HG03095 (cell line): ENCODE measurements at regions not wholly inside any gene's neighbourhood (a gene's known extent, or its start where the extent isn't known, plus 50 kb on each side); places are given as distances from the start of the nearest gene placed in this dataset.
"Not testable (repeated sequence)": the region's sequence is repeated elsewhere in the genome, so short reads cannot be mapped to it uniquely, and the experiment has no call there.

ENCODE experiments used
- ATAC-seq: cut with Tn5 transposase; IDR thresholded peaks from one replicate; pipeline ENCODE4 v1.9.1; 2021; ENCODE audit warnings: moderate library complexity; ENCODE audit not compliant: unreplicated experiment

DNA sequence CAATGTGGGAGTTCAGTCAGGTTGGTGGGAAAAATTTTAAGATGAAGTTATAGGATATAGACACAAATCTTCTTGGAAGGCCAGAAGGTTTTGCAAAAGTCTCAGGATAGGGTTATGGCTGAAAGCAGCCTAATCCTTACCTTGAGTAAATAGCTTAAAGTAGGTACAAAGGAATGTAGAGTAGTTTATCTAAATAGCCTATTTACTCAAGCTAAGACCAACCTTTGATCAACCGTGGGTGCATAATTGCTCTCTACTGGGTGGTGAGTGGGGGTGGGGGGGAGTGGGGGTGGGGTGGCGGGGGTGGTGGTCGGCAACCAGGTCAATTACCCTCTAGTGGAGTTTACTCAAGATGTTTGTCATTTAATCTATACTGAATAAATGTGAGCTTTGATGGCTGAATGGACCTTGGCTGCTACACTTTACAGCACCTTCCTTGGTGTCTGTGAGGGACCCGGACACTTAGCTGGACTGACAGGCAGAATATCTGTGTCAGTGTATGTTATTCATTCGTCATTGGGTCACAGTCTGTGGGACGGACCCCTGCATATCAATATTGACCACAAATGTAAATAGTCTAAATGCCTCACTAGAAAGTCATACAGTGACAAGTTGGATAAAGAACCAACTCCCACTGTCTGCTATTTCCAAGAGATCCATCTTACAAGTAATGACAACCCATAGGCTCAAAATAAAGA lies 545.7 kb upstream of the PABPC4L start:
- no peak for ATAC-seq

DNA sequence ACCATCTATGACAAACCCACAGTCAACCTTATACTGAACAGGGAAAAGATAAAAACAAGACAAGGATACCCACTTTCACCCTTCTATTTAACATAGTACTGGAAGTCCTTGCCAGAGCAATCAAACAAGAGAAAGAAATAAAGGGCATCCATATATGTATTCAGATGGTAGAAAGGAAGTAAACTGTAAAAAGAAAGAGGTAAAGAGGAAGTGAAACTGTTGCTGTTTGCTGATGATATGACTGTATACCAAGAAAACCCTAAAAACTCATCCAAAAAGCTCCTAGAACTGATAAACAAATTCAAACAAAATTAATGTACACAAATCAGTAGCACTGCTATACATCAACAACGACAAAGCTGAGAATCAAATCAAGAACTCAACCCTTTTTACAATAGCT lies 538.7 kb upstream of the PABPC4L start:
- ATAC-seq: no peak

DNA sequence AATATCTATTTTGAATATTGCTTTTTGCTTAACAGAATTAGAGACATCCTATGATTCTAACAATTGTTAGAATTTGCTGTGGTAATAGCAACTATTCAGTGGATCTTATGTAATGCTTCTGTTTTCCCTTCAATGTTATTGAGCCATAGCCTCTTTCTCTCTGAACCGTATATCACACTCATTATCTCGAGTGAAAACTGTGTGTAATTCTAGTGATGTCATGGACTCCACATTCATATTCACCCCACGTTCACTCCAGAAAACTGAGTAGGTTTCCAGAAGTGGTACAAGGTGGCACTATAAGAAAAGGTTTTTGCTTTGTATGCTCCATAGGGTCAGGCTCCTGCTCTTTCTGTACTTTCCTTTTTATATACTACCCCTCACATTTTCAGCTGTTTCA lies 534.3 kb upstream of the PABPC4L start:
- no peak for ATAC-seq

DNA sequence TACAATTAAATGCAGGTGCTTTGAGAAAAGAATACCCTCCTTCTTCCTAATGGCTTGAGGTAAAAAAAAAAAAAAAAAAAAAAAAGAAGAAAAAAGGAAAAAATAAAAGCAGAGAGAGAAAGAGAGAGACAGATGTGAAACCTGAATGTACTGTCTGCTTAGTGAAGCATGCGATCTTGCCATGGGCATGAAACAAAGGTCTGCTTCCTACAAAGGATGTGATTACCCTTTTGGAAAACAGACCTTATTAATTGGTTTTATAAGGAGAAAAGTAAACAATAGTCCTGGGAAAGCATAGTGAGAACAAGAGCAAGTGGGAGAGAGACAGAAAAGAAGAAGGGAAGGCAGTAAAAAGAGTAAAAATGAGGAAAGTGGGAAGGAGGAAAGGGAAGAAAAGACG lies 526.1 kb upstream of the PABPC4L start:
- ATAC-seq: no peak

DNA sequence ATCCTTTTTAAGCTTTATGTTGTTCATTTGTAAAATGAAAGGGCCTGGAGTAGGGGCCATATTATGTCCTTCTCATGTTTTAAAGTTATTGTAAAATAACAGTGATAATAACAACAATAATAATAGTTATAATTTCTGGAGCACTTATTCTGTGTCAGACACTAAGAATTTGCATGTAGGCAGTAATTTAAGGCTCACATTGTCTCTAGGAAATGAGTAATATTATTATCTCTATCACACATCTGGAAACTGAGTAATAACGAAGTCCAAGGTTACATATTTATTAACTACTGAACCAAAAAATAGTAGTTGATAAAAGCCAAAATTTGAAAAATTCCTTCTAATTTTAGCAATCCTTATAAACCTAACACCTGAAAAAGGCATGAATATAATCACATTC lies 520.7 kb upstream of the PABPC4L start:
- no peak for ATAC-seq

DNA sequence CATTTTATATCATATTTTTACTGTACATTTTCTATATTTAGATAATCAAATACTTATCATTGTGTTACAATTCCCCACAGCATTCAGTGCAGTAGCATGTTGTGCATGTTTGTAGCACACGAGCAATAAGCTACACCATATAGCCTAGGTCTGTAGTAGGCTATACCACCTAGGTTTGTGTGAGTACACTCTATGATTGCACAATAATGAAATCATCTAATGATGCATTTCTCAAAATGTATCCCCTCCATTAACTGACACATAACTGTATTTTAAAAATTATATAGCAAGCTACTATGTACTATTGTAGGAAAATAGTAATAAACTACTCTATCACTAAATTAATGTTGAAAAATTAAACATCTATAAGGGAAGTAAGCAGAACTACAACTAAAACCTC lies 518.4 kb upstream of the PABPC4L start:
- no peak for ATAC-seq

DNA sequence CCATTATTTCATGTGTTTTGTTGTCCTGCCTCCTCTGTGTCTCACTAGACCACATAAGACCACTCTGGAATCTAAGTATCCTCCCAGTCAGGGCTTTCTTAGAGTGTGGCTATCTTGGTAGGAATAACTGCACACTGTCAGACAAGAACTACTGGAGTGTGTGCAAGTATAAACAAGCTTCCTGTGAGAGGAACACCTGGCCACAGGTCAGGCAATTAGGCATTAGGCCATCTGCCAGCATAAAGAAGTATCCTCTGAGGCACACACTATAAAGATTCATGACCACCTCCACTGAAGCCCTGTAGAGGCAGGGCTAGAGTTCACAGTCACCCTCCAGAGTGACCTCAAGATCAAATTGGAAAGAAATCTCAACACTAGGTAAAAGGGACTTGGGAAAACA lies 507.0 kb upstream of the PABPC4L start:
- ATAC-seq: no peak

DNA sequence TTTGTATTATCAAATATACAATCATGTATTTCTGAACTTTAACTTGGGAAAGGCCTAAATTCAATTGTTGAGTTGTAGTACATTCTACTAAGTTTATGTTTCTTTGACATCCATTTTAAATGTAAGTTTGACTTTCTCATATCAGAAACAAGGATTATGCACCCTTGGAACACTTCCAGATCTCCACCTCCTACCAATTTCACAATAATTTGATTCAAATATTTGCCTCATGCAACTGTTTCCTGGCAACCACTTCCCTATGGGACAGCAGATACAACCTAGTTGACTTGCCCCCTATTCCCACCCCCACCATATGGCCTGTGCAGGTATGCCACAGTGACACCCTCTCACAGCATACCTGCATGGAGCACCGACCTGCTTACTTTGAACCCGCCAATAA lies 506.4 kb upstream of the PABPC4L start:
- ATAC-seq: no peak

DNA sequence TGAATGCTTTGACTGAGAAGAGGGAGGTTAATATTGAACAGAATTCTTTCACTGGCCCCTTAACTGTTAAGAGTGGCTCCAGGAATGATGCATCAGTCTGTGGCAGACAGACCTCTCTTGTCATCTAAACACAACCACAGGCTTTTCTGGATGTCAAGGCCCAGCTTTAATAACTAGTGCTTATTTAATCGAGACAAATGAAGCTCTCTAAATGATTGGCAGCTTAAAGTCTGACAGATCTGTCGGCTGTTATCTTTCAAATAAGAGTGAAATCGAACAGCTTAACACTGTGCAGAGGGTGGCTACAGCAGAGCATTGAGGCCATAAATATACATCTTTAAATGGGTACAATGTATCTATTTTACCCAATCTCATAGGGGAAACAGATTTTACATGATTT lies 500.8 kb upstream of the PABPC4L start:
- ATAC-seq: no peak

DNA sequence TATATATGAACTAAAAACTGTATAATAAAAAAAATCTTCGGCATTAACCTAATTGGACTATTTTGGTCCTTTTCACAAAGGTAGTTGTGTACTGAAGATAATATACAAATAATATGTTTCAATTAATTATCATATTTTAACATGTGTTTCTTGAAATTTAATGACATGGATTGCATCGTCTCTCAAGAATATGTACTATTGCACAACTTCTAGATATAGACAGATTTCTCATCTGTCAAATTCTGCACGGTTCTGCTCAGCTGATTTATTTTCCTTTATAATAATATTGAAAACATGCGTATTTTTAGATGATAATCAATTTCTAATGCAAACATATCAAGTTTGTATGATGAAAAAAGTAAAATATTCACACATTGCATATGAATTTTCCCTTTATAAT lies 498.7 kb upstream of the PABPC4L start:
- ATAC-seq: no peak

DNA sequence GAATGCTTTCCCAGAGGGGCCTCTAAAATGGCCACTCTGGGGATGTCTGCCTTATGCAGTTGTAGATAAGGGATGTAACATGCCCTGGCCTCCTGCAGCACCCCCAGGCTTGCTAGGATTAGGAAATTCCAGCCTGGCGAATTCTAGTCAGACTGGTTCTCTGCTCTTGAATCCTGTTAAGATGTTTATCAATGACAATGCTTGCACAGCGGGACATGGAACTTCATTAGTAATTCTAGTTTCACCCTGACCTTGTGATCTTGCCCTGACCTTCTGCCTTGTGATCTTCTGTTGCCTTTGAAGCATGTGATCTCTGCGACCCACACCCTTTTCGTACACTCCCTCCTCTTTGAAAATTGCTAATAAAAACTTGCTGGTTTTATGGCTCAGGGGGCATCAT lies 497.2 kb upstream of the PABPC4L start:
- ATAC-seq: not testable (repeated sequence)

DNA sequence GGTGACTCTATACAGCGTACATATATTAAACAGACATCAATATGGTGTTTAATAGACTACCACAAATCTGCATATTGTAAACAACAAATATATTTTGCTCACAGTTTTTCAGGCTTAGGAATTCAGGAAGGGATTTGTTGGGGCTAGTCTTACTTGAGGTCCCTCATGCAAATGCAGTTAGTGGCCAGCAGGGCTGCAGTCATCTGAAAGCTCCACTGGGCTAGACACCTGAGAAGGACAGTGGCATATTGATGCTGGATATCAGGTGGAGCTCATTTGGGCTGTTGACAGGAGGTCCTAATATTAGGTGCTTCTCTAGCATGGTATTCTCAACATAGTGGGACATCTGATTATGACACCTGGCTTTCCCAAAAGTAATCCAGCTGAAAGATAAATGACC lies 493.8 kb upstream of the PABPC4L start:
- ATAC-seq: no peak

DNA sequence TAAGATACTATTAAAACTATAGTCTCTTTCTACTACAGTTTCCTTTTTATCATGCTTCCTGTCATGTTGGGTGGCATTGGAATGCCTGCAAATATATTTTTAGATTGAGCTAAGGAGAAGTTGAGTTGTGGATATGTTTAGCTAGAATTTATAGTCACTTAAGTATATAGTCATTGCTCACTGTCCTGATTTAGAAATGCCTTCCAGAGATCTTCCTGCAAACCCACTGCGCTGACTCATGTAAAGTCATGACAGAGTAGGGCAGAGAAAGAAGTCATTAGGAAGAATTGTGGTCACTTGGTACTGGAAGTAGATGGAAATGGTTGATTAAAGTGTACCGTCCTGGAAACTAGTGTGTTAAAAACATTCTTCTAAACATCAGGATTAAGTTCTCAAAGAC lies 490.3 kb upstream of the PABPC4L start:
- ATAC-seq: no peak

DNA sequence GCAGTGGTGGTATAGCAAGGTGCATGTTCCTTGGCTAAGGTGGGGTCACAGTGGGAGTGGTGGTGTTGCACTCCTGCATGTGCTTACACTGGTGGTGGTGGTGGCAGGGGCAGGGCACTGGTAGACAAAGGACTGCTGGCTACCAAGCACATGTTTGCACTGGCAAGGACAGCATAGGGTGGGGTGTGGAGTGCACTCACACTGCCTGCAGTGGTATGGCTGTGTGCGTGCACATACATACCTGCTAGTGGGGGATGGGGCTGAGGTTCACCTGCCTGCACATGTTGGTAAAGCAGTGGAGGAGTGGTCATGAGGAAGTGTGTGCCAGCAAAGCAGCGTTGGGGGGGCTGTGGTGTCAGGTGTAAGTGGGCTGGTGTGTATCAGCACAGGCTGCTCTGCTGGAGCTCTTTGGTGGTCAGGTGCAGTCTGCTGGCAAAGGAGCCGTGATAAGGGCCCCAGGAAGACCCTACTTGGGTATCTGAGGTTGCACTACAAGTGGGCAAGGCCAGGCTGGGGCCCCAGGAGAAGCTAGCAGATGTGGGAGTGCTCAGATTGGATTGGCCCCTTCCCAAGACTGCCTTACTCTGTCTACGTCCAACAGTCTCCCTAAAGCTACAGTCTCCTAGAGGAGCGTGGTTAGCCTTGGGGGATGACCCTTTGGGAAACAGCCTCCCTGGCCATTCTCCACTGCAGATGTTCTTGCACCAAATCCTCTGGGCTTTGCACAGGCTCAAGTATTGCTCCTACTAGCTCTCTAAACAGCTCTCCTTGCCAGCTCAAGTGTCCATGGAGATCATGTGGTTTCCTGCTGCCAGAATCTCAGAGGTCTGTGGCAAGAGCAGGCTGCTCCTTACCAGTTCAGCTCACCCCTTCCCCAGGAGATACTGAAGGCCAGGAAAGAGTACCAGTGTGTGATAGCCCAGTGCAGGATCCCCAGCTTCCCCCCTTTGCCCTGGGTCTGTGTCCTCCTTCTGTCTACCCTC lies 486.3 kb upstream of the PABPC4L start:
- ATAC-seq: no peak

DNA sequence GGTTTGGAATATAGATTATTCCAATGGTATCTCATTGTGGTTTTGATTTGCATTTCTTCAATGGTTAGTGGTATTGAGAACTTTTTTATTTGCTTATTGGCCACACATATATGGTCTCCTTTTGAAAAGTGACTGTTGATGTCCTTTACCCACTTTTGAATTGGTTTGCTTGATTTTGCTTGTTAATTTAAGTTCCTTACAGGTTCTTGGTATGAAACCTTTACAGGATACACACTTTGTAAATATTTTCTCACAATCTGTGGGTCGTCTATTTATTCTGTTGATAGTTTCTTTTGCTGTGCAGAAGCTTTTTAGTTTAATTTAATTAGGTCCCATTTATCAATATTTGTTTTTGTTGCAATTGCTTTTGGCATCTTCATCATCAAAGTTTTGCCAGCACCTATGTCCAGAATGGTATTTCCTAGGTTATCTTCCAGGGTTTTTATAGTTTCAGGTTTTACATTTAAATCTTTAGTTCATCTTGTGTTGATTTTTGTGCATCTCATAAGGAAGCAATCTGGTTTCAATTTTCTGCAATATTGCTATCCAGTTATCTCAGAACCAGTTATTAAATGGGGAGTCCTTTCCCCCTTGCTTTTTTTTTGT lies 475.7 kb upstream of the PABPC4L start:
- ATAC-seq: no peak

DNA sequence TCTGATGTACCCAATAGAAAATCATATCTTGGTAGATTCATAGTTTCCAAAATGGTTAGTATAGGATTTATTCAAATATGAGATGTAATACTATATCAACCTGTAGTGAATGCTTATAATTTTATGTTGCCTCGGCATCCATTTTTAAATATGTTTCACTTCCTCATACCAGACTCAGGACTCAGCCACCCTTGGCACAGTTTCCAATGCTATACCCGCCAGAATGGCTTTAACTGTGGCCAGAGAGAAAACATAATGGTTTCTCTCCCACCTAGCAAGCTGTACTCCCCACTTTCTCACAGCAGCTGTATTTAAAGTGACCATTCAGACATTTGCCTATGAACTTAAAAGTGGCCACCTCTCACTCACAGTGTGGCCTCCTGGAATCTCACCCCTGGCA lies 466.6 kb upstream of the PABPC4L start:
- ATAC-seq: no peak

DNA sequence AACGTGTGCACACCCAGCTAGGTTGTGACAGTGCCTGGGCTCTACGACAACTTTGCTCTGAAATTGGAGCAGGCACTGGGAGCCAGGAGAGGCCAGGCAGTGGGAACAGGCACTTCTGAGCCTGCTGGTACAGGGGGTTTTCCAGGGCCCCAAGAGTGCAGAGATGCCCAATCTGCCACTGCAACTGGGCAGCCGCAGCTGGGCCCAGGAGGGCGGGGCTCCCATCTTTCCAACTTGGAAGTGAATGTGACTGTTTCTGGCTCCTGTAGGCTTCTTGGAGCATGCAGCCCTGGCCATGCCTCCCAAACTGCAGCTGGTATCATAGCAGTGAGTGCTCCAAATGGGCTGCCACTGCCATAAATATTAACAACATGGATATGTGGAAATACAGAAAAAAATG lies 465.1 kb upstream of the PABPC4L start:
- no peak for ATAC-seq

DNA sequence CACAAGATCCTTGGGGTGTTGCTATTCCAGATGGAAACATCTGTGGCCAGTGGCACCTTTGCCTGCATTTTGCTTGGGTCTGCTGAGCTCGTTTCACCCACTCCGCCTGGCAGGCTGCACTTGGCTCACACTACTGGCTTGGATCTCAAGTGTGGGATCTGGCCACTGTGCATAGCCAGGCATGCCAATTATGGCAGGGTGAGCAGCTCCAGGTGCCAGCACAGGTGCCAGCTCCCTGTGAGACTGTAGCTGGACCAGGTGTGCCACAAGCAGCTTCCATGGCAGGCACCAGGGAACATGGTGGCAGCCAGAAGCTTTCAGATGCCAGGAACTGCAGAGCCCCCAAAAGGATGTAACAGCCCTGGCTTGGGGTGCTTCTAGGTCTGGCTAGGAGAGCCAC lies 463.8 kb upstream of the PABPC4L start:
- no peak for ATAC-seq

DNA sequence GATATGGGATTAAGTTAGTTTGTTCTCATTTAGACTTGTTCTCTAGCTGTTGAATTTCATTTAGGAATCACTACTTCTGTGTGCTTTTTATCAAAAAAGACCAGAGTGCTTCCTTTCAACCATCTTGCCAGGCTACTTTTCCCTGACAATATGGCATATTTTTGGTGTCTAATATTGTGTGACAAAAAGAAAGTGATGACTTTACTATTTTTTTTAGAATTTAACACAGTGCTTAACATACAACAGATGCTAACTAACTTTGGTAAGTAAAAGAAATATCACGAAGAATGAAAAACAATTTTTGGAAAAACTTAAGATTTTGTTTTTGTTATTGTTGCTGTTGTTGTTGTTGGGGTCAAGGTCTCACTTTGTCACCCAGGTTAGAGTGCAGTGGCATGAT lies 462.2 kb upstream of the PABPC4L start:
- ATAC-seq: no peak

DNA sequence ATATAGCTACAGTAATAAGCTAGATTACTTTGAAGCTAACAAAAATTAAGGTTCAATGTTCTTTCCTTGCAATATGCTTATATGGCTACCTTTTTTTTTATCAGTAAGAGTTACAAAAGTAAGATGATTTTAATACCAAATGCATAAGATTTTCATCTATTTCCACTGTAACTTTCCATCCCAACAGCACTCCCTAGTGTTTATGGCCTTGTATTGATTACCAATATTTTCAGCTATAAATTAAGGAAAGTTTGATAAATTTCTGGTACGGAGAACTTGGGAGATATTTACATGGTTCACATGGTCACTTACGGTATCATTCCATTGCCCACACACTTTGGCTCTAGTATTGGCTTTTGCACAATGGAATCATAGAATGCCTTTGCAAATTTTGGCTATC lies 448.9 kb upstream of the PABPC4L start:
- no peak for ATAC-seq

DNA sequence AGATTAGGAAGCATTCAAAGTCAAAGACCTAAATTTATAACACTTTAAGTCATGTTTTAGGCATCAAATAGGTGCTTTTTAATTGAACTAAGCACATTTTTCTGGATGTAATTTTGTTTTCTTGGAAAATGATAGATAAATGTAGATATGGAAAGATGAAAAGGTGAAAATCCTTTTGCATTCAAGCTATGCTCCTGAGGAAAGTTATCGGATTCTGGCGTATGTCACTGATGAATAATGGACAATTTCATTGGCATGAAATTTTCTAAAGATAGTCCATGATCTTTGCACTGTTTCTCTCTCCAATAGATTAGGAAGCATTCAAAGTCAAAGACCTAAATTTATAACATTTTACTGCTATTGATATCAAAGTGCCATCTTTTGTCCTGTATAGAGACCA lies 444.2 kb upstream of the PABPC4L start:
- no peak for ATAC-seq
